Smooth muscle cell (in vitro differentiated cells): ENCODE measurements at regions not wholly inside any gene's neighbourhood (a gene's known extent, or its start where the extent isn't known, plus 50 kb on each side); places are given as distances from the start of the nearest gene placed in this dataset.

Experiments
- DNase-seq: peaks from one replicate; lab custom pipeline; 2025; ENCODE audit not compliant: unreplicated experiment; lab: John Stamatoyannopoulos, UW
- H2AFZ ChIP-seq: fragments of 200-600 bp; sonication (generic); 2 replicates; pipeline ENCODE4 v1.6.0; 2016; ENCODE audit warnings: antibody characterized with exemption, low read depth, mild to moderate bottlenecking
- H3F3A ChIP-seq: fragments of 200-600 bp; sonication (generic); 2 replicates; pipeline ENCODE4 v1.6.0; 2017; ENCODE audit warnings: antibody characterized with exemption, low read depth
- H3K27ac ChIP-seq: fragments of 200-600 bp; sonication (generic); 2 replicates; pipeline ENCODE4 v1.5.1; 2016; ENCODE audit warnings: low read depth, mild to moderate bottlenecking
- H3K27me3 ChIP-seq: fragments of 200-600 bp; sonication (generic); 2 replicates; pipeline ENCODE4 v1.6.1; 2016; ENCODE audit warnings: low read depth, mild to moderate bottlenecking
- H3K36me3 ChIP-seq: fragments of 200-600 bp; sonication (generic); 2 replicates; pipeline ENCODE4 v1.5.1; 2016; ENCODE audit warnings: low read depth
- H3K4me1 ChIP-seq: fragments of 200-600 bp; sonication (generic); 2 replicates; pipeline ENCODE4 v1.5.1; 2016; ENCODE audit warnings: low read depth
- H3K4me2 ChIP-seq: fragments of 200-600 bp; sonication (generic); 2 replicates; pipeline ENCODE4 v1.6.0; 2016; ENCODE audit warnings: mild to moderate bottlenecking
- H3K4me3 ChIP-seq: fragments of 200-600 bp; sonication (generic); 2 replicates; pipeline ENCODE4 v1.5.1; 2016; ENCODE audit warnings: mild to moderate bottlenecking
- H3K79me2 ChIP-seq: fragments of 200-600 bp; sonication (generic); 2 replicates; pipeline ENCODE4 v1.6.0; 2016; ENCODE audit warnings: low read depth, mild to moderate bottlenecking
- H3K9ac ChIP-seq: fragments of 200-600 bp; sonication (generic); 2 replicates; pipeline ENCODE4 v1.6.0; 2016; ENCODE audit warnings: low read depth
- H3K9me3 ChIP-seq: fragments of 200-600 bp; sonication (generic); replicated peaks from 2 replicates; pipeline ENCODE4 v1.5.1; 2016; ENCODE audit warnings: low read depth
- H4K20me1 ChIP-seq: fragments of 200-600 bp; sonication (generic); 2 replicates; pipeline ENCODE4 v1.6.0; 2016; ENCODE audit warnings: low read depth
- CTCF ChIP-seq: fragments of 200-600 bp; sonication (generic); IDR thresholded peaks from 2 replicates; pipeline ENCODE4 v1.5.1; 2017; ENCODE audit warnings: borderline replicate concordance, mild to moderate bottlenecking, antibody characterized with exemption; ENCODE audit not compliant: insufficient read depth, poor library complexity, severe bottlenecking
- WGBS: methylation state at CpG from one replicate; pipeline ENCODE4 v1.1.7; 2016; ENCODE audit warnings: low lambda C conversion rate; 5-methylcytosine and 5-hydroxymethylcytosine counted together

GRCh38 chr6:168390749-168391420, 50.1 kb upstream of the SMOC2 start:
- H3K9me3 ChIP-seq: no peaks in the 10 kb centered on the region
- no peak overlapping the region for H3K4me2 ChIP-seq
- no peaks in the 10 kb centered on the region for H3K27me3 ChIP-seq
- no peak for DNase-seq
- H3K79me2 ChIP-seq: no peaks in the 10 kb centered on the region
- H3K9ac ChIP-seq: no peak overlapping the region
- H2AFZ ChIP-seq: no peak overlapping the region
- H4K20me1 ChIP-seq: no peaks in the 10 kb centered on the region
- no peak overlapping the region for H3K4me3 ChIP-seq
- H3F3A ChIP-seq: no peaks in the 10 kb centered on the region
- no peak overlapping the region for H3K27ac ChIP-seq
- H3K36me3 ChIP-seq: no peaks in the 10 kb centered on the region
- 91% methylated on average over 17 of the region's 17 CpGs for WGBS
- no peaks in the 10 kb centered on the region for H3K4me1 ChIP-seq
- TF ChIP-seq CTCF: no peak
